ENCODE measurements at regions not wholly inside any gene's neighbourhood (a gene's known extent, or its start where the extent isn't known, plus 50 kb on each side); places are given as distances from the start of the nearest gene placed in this dataset.

GRCh38 chr9:24342457-24342856 is 203.2 kb downstream of the IZUMO3 start:
- Histone ChIP-seq H3K4me1 (no peaks in the 10 kb centered on the region), H3K27me3 (replicated peaks in 1 of 7) (no peaks in the 10 kb centered on the region), H3K9me3 (peaks cover 0 to 28% (median 12%) of the 10 kb centered on the region in 8 donors), H3K27ac (no peak overlapping the region), H3K4me3 (no peak overlapping the region), H3K36me3 (no peaks in the 10 kb centered on the region)
- intact Hi-C loops (cut with DNase I; ENCODE audit: low total_unique reads) = no loop called here
- no peak for TF ChIP-seq CTCF (IDR thresholded peaks at IDR 0.05 in 8 of 11, conservative IDR thresholded peaks at IDR 0.05 in 3 of 11)
- TF ChIP-seq POLR2A (IDR thresholded peaks at IDR 0.05) = no peak
- TF ChIP-seq POLR2AphosphoS5 (IDR thresholded peaks at IDR 0.05) = no peak
- WGBS, 5 donors = 76 to 96% (median 91%) methylated on average over 1 of the region's 1 CpG
- no peak for DNase-seq

GRCh38 chr9:24333629-24334028 is 212.1 kb downstream of the IZUMO3 start:
- Histone ChIP-seq H3K27ac (no peak overlapping the region), H3K4me1 (no peaks in the 10 kb centered on the region), H3K9me3 (peaks cover 0 to 8% (median 4%) of the 10 kb centered on the region in 8 donors), H3K36me3 (no peaks in the 10 kb centered on the region), H3K4me3 (no peak overlapping the region), H3K27me3 (replicated peaks in 1 of 7) (no peaks in the 10 kb centered on the region)
- TF ChIP-seq POLR2A (IDR thresholded peaks at IDR 0.05) = no peak
- TF ChIP-seq POLR2AphosphoS5 (IDR thresholded peaks at IDR 0.05) = no peak
- TF ChIP-seq CTCF (IDR thresholded peaks at IDR 0.05 in 8 of 11, conservative IDR thresholded peaks at IDR 0.05 in 3 of 11) = no peak
- DNase-seq = no peak
- intact Hi-C loops (cut with DNase I; ENCODE audit: low total_unique reads) = no loop called here
- WGBS, 5 donors = 34 to 48% (median 41%) methylated on average over 2 of the region's 2 CpGs

GRCh38 chr9:24298912-24299311 is 246.8 kb downstream of the IZUMO3 start:
- intact Hi-C loops (cut with DNase I; ENCODE audit: low total_unique reads) = no loop called here
- H3K27ac ChIP-seq = no peak overlapping the region
- DNase-seq = no peak
- no peaks in the 10 kb centered on the region for H3K27me3 ChIP-seq (replicated peaks in 1 of 7)
- H3K36me3 ChIP-seq = no peaks in the 10 kb centered on the region
- no peaks in the 10 kb centered on the region for H3K4me1 ChIP-seq
- H3K9me3 ChIP-seq = peaks cover 0 to 44% (median 20%) of the 10 kb centered on the region in 8 donors
- H3K4me3 ChIP-seq = no peak overlapping the region
- 82 to 93% (median 82%) methylated on average over 4 of the region's 4 CpGs for WGBS, 5 donors
- TF ChIP-seq POLR2A (IDR thresholded peaks at IDR 0.05) = no peak
- TF ChIP-seq POLR2AphosphoS5 (IDR thresholded peaks at IDR 0.05) = no peak
- no peak for TF ChIP-seq CTCF (IDR thresholded peaks at IDR 0.05 in 8 of 11, conservative IDR thresholded peaks at IDR 0.05 in 3 of 11)

GRCh38 chr9:24297931-24298330 is 247.8 kb downstream of the IZUMO3 start:
- no peaks in the 10 kb centered on the region for H3K27me3 ChIP-seq (replicated peaks in 1 of 7)
- H3K4me1 ChIP-seq = no peaks in the 10 kb centered on the region
- intact Hi-C loops (cut with DNase I; ENCODE audit: low total_unique reads) = no loop called here
- H3K27ac ChIP-seq = no peak overlapping the region
- no peak for DNase-seq
- peaks cover 0 to 34% (median 10%) of the 10 kb centered on the region in 8 donors for H3K9me3 ChIP-seq
- 84 to 91% (median 86%) methylated on average over 2 of the region's 2 CpGs for WGBS, 5 donors
- H3K4me3 ChIP-seq = no peak overlapping the region
- H3K36me3 ChIP-seq = no peaks in the 10 kb centered on the region
- TF ChIP-seq CTCF (IDR thresholded peaks at IDR 0.05 in 8 of 11, conservative IDR thresholded peaks at IDR 0.05 in 3 of 11) = no peak
- no peak for TF ChIP-seq POLR2A (IDR thresholded peaks at IDR 0.05)
- TF ChIP-seq POLR2AphosphoS5 (IDR thresholded peaks at IDR 0.05) = no peak
